Right ventricle myocardium inferior (tissue), 1 donor: ENCODE measurements at regions not wholly inside any gene's neighbourhood (a gene's known extent, or its start where the extent isn't known, plus 50 kb on each side); places are given as distances from the start of the nearest gene placed in this dataset.
"Not testable (repeated sequence)": the region's sequence is repeated elsewhere in the genome, so short reads cannot be mapped to it uniquely, and the experiment has no call there.

ENCODE experiments used
- ATAC-seq: fragments of 200-7000 bp; cut with Tn5 transposase; one replicate; pipeline ENCODE4 v1.9.1; 2020; ENCODE audit warnings: mild to moderate bottlenecking, moderate library complexity
- DNase-seq: peaks from one replicate; pipeline ENCODE4 v3.0.0; 2021; ENCODE audit errors: missing footprints
- intact Hi-C: fragments of 100-400 bp; cut with DNase I; formaldehyde crosslinking; loops from one replicate; pipeline ENCODE4 v1.11.0; 2022
- donor health status: DM: no; HTN: yes; CAD: no; lungs with severe emphysema.

- DNase-seq (no peak), ATAC-seq (no peak)
- intact Hi-C loops = no loop called here
These were observed 191.2 kb upstream of the ATP6AP2 start for GRCh38 chrX:40389555-40389954.

GRCh38 chrX:40388441-40388840, 192.3 kb upstream of the ATP6AP2 start:
- no peak for ATAC-seq
- no peak for DNase-seq
- intact Hi-C loops = no loop called here

- intact Hi-C loops, DNase-seq: not testable (repeated sequence)
- peak; percentile 16 for ATAC-seq
These were observed 192.9 kb upstream of the ATP6AP2 start for GRCh38 chrX:40387869-40388268.

- intact Hi-C loops, DNase-seq: not testable (repeated sequence)
These were observed 193.5 kb upstream of the ATP6AP2 start for GRCh38 chrX:40387311-40387710.

GRCh38 chrX:40385682-40386081, 195.1 kb upstream of the ATP6AP2 start:
- ATAC-seq = no peak
- intact Hi-C loops = no loop called here
- no peak for DNase-seq

More at GRCh38 chrX:40387311-40387710, 193.5 kb upstream of the ATP6AP2 start:
- not testable (repeated sequence) for ATAC-seq

GRCh38 chrX:40385256-40385655, 195.5 kb upstream of the ATP6AP2 start:
- intact Hi-C loops = no loop called here
- ATAC-seq = no peak

GRCh38 chrX:40383969-40384368, 196.8 kb upstream of the ATP6AP2 start:
- intact Hi-C loops = no loop called here
- no peak for DNase-seq
- no peak for ATAC-seq

More at GRCh38 chrX:40385256-40385655, 195.5 kb upstream of the ATP6AP2 start:
- no peak for DNase-seq

GRCh38 chrX:40383360-40383759, 197.4 kb upstream of the ATP6AP2 start:
- DNase-seq (no peak), ATAC-seq (no peak)
- intact Hi-C loops = no loop called here

- intact Hi-C loops = no loop called here
- ATAC-seq = peak; percentile 74
- DNase-seq = no peak
These were observed 199.9 kb upstream of the ATP6AP2 start for GRCh38 chrX:40380655-40381488.

GRCh38 chrX:40377684-40378083, 203.1 kb upstream of the ATP6AP2 start:
- ATAC-seq = no peak
- intact Hi-C loops = no loop called here
- no peak for DNase-seq

GRCh38 chrX:40374486-40374885, 206.3 kb upstream of the ATP6AP2 start:
- ATAC-seq = no peak
- intact Hi-C loops = no loop called here
- no peak for DNase-seq

GRCh38 chrX:40373641-40374040, 207.1 kb upstream of the ATP6AP2 start:
- DNase-seq (no peak), ATAC-seq (no peak)
- intact Hi-C loops = no loop called here

- ATAC-seq = no peak
- no peak for DNase-seq
- intact Hi-C loops = no loop called here
These were observed 207.7 kb upstream of the ATP6AP2 start for GRCh38 chrX:40373025-40373424.

- DNase-seq (no peak), ATAC-seq (no peak)
- intact Hi-C loops = no loop called here
These were observed 209.4 kb upstream of the ATP6AP2 start for GRCh38 chrX:40371376-40371775.

- no peak for DNase-seq
- intact Hi-C loops = no loop called here
- no peak for ATAC-seq
These were observed 212.1 kb upstream of the ATP6AP2 start for GRCh38 chrX:40368611-40369061.

GRCh38 chrX:40366661-40367060, 214.1 kb upstream of the ATP6AP2 start:
- intact Hi-C loops = no loop called here
- DNase-seq = no peak
- no peak for ATAC-seq

- intact Hi-C loops, DNase-seq, ATAC-seq: not testable (repeated sequence)
These were observed 218.5 kb upstream of the ATP6AP2 start for GRCh38 chrX:40362291-40362690.

GRCh38 chrX:40360557-40360956, 220.2 kb upstream of the ATP6AP2 start:
- ATAC-seq = no peak
- intact Hi-C loops = no loop called here
- no peak for DNase-seq

- intact Hi-C loops = no loop called here
- DNase-seq = no peak
- no peak for ATAC-seq
These were observed 221.2 kb upstream of the ATP6AP2 start for GRCh38 chrX:40359593-40359992.

GRCh38 chrX:40358994-40359393, 221.8 kb upstream of the ATP6AP2 start:
- intact Hi-C loops = no loop called here
- ATAC-seq (no peak), DNase-seq (no peak)

GRCh38 chrX:40349251-40349650, 231.5 kb upstream of the ATP6AP2 start:
- intact Hi-C loops = no loop called here
- DNase-seq = no peak
- ATAC-seq = no peak
